HepG2 (cell line): ENCODE measurements at regions not wholly inside any gene's neighbourhood (a gene's known extent, or its start where the extent isn't known, plus 50 kb on each side); places are given as distances from the start of the nearest gene placed in this dataset.

Experiments used
- CTCF ChIP-seq: sonication (generic); formaldehyde crosslinking; IDR thresholded peaks from 2 replicates; pipeline ENCODE4 v1.5.0; 2020; ENCODE audit warnings: mild to moderate bottlenecking, missing genetic modification reagents, moderate library complexity
- PRDM4 ChIP-seq: sonication (generic); formaldehyde crosslinking; IDR thresholded peaks from 2 replicates; pipeline ENCODE4 v1.9.0; 2021; ENCODE audit warnings: missing genetic modification reagents, borderline replicate concordance

- TF ChIP-seq PRDM4 (CRISPR knock-in tag) (no peak), CTCF (CRISPR knock-in tag) (no peak)
Measured at GRCh38 chr14:26380637-26381036, 217.2 kb downstream of the NOVA1 start.
